ENCODE measurements at regions not wholly inside any gene's neighbourhood (a gene's known extent, or its start where the extent isn't known, plus 50 kb on each side); places are given as distances from the start of the nearest gene placed in this dataset.

GRCh38 chr1:86227026-86227425 is 70.5 kb upstream of the COL24A1 start:
- TF ChIP-seq CTCF (IDR thresholded peaks at IDR 0.05 in 4 of 5, conservative IDR thresholded peaks at IDR 0.05 in 1 of 5) = no peak
- TF ChIP-seq POLR2A (IDR thresholded peaks at IDR 0.05) = no peak

All from gastrocnemius medialis (tissue), 4 donors.